Keratinocyte (primary cell): ENCODE measurements at regions not wholly inside any gene's neighbourhood (a gene's known extent, or its start where the extent isn't known, plus 50 kb on each side); places are given as distances from the start of the nearest gene placed in this dataset.

Experiments
- DNase-seq: peaks from one replicate; pipeline ENCODE4 v3.0.0-alpha.2; 2011; ENCODE audit warnings: low read depth, missing footprints, low spot score
- FAIRE-seq: peaks from 2 replicates; lab custom pipeline; 2011; peaks lifted over from hg19 to GRCh38; lab: Jason Lieb, UNC
- H2AFZ ChIP-seq: 2 replicates; pipeline ENCODE4 v1.6.0; 2012; ENCODE audit warnings: low read length, control low read depth, inconsistent platforms; ENCODE audit not compliant: control insufficient read depth
- H3K27ac ChIP-seq: 2 replicates; pipeline ENCODE4 v1.5.1; 2011; ENCODE audit warnings: low read length; ENCODE audit not compliant: control insufficient read depth, insufficient read depth
- H3K27me3 ChIP-seq: 3 replicates; pipeline ENCODE4 v1.6.0; 2011; ENCODE audit warnings: low read length; ENCODE audit not compliant: control insufficient read depth, insufficient read depth; ENCODE audit errors: extremely low read depth
- H3K36me3 ChIP-seq, 2 experiments: 2 replicates in 1 of 2; 3 replicates in 1 of 2; pipeline ENCODE4 v1.5.1; 2011; ENCODE audit warnings: low read length in 2 of 2, mild to moderate bottlenecking in 1 of 2; ENCODE audit not compliant: control insufficient read depth in 2 of 2, insufficient read depth in 2 of 2; ENCODE audit errors: extremely low read depth in 1 of 2
- H3K4me1 ChIP-seq: 3 replicates; pipeline ENCODE4 v1.5.1; 2011; ENCODE audit warnings: low read length; ENCODE audit not compliant: control insufficient read depth, insufficient read depth; ENCODE audit errors: extremely low read depth
- H3K4me2 ChIP-seq: 3 replicates; pipeline ENCODE4 v1.6.0; 2011; ENCODE audit warnings: low read depth, low read length; ENCODE audit not compliant: control insufficient read depth, insufficient read depth; ENCODE audit errors: extremely low read depth
- H3K4me3 ChIP-seq, 3 experiments: fragments of 200-600 bp in 1 of 3; sonication (generic) in 1 of 3; 2 replicates in 2 of 3; 3 replicates in 1 of 3; pipeline ENCODE4 v1.5.1; 2011 to 2016; ENCODE audit warnings: low read length in 3 of 3, mild to moderate bottlenecking in 3 of 3, control low read depth in 2 of 3, inconsistent platforms in 1 of 3, low read depth in 1 of 3, mixed read lengths in 1 of 3, mixed run types in 1 of 3, moderate library complexity in 1 of 3; ENCODE audit not compliant: control insufficient read depth in 2 of 3, insufficient read depth in 2 of 3; ENCODE audit errors: extremely low read depth in 1 of 3
- H3K79me2 ChIP-seq: 2 replicates; pipeline ENCODE4 v1.6.0; 2012; ENCODE audit warnings: low read length; ENCODE audit not compliant: control insufficient read depth, insufficient read depth
- H3K9ac ChIP-seq: 3 replicates; pipeline ENCODE4 v1.6.0; 2011; ENCODE audit warnings: low read length; ENCODE audit not compliant: control insufficient read depth, insufficient read depth; ENCODE audit errors: extremely low read depth
- H3K9me1 ChIP-seq: 3 replicates; pipeline ENCODE4 v1.6.0; 2011; ENCODE audit warnings: low read length; ENCODE audit not compliant: control insufficient read depth, insufficient read depth; ENCODE audit errors: extremely low read depth
- H3K9me3 ChIP-seq: 2 replicates; pipeline ENCODE4 v1.5.1; 2012; ENCODE audit warnings: low read depth, low read length; ENCODE audit not compliant: control insufficient read depth
- H4K20me1 ChIP-seq: 3 replicates; pipeline ENCODE4 v1.6.0; 2011; ENCODE audit warnings: low read length; ENCODE audit not compliant: control insufficient read depth, insufficient read depth; ENCODE audit errors: extremely low read depth
- CTCF ChIP-seq, 3 experiments: IDR thresholded peaks in 1 of 3; conservative IDR thresholded peaks in 1 of 3; optimal IDR thresholded peaks in 1 of 3; 2 replicates in 2 of 3; 3 replicates in 1 of 3; pipeline versions ENCODE3 to v1.5.1; 2011; ENCODE audit warnings: low read length in 3 of 3, mild to moderate bottlenecking in 3 of 3, moderate library complexity in 2 of 3, control low read depth in 1 of 3, inconsistent platforms in 1 of 3; ENCODE audit not compliant: insufficient read depth in 2 of 3; ENCODE audit errors: extremely low read depth in 1 of 3
- EZH2 ChIP-seq: IDR thresholded peaks from one replicate; pipeline ENCODE4 v1.6.1; 2012; ENCODE audit warnings: inconsistent platforms, mild to moderate bottlenecking, low read length, moderate library complexity
- dilution Hi-C: fragments of 300-500 bp; cut with MboI; formaldehyde crosslinking; loops from one replicate; pipeline ENCODE4 v1.7.0; 2020; ENCODE audit warnings: low sequenced_read_pairs; ENCODE audit not compliant: extremely low pct_ligation_motif_present

GRCh38 chr2:71850306-71850801 is 297.3 kb downstream of the CYP26B1 start:
- Histone ChIP-seq H3K36me3 (no peaks in the 10 kb centered on the region), H3K4me2 (no peak overlapping the region), H3K4me1 (no peaks in the 10 kb centered on the region), H3K9ac (no peak overlapping the region), H3K27me3 (peaks cover 34% of the 10 kb centered on the region), H4K20me1 (no peaks in the 10 kb centered on the region), H3K4me3 (no peak overlapping the region), H3K79me2 (no peaks in the 10 kb centered on the region), H3K9me1 (no peaks in the 10 kb centered on the region), H3K9me3 (no peaks in the 10 kb centered on the region), H2AFZ (no peak overlapping the region), H3K27ac (no peak overlapping the region)
- TF ChIP-seq CTCF (optimal IDR thresholded peaks at IDR 0.05 in 1 of 3, IDR thresholded peaks at IDR 0.05 in 1 of 3, conservative IDR thresholded peaks at IDR 0.05 in 1 of 3; ENCODE audit: extremely low read depth in 1 of 3, insufficient read depth in 2 of 3, low read length in 3 of 3) (no peak), EZH2 (no peak)
- no peak for FAIRE-seq
- DNase-seq = no peak
- dilution Hi-C loops = no loop called here

- no peak for DNase-seq
- dilution Hi-C loops = no loop called here
These were observed 297.9 kb downstream of the CYP26B1 start for GRCh38 chr2:71849607-71850305.

More at GRCh38 chr2:71849607-71850305, 297.9 kb downstream of the CYP26B1 start:
- H3K27ac ChIP-seq = no peak overlapping the region
- peaks cover 34% of the 10 kb centered on the region for H3K27me3 ChIP-seq
- TF ChIP-seq CTCF (optimal IDR thresholded peaks at IDR 0.05 in 1 of 3, IDR thresholded peaks at IDR 0.05 in 1 of 3, conservative IDR thresholded peaks at IDR 0.05 in 1 of 3; ENCODE audit: extremely low read depth in 1 of 3, insufficient read depth in 2 of 3, low read length in 3 of 3) = no peak
- no peak for TF ChIP-seq EZH2
- no peak overlapping the region for H3K4me3 ChIP-seq
- H3K4me1 ChIP-seq = no peaks in the 10 kb centered on the region
- H3K9ac ChIP-seq = no peak overlapping the region
- no peaks in the 10 kb centered on the region for H3K79me2 ChIP-seq
- H4K20me1 ChIP-seq = peaks cover 2% of the 10 kb centered on the region
- no peak overlapping the region for H2AFZ ChIP-seq
- no peak for FAIRE-seq
- no peak overlapping the region for H3K4me2 ChIP-seq
- no peaks in the 10 kb centered on the region for H3K36me3 ChIP-seq
- no peaks in the 10 kb centered on the region for H3K9me1 ChIP-seq
- no peaks in the 10 kb centered on the region for H3K9me3 ChIP-seq
